Tibial nerve (tissue), 4 donors: ENCODE measurements at regions not wholly inside any gene's neighbourhood (a gene's known extent, or its start where the extent isn't known, plus 50 kb on each side); places are given as distances from the start of the nearest gene placed in this dataset.

Experiments
- CTCF ChIP-seq, 5 experiments: fragments of 200-600 bp in 3 of 5; fragments of 450-650 bp in 2 of 5; sonication (generic) in 3 of 5; IDR thresholded peaks; one replicate each; pipeline ENCODE4 v1.5.1; 2016 to 2019; ENCODE audit warnings: antibody characterized with exemption in 5 of 5, mild to moderate bottlenecking in 3 of 5, moderate library complexity in 2 of 5
- EP300 ChIP-seq, 2 donors: sonication (generic); formaldehyde crosslinking; IDR thresholded peaks; one replicate each; pipeline ENCODE4 v1.6.1; 2017; ENCODE audit warnings: antibody characterized with exemption in 2 of 2, mild to moderate bottlenecking in 1 of 2
- POLR2A ChIP-seq, 2 donors: fragments of 450-650 bp; IDR thresholded peaks; one replicate each; pipeline ENCODE4 v1.6.1; 2017; ENCODE audit warnings: antibody characterized with exemption in 2 of 2, mild to moderate bottlenecking in 2 of 2, moderate library complexity in 2 of 2

- TF ChIP-seq POLR2A (IDR thresholded peaks at IDR 0.05) = no peak
- TF ChIP-seq CTCF (IDR thresholded peaks at IDR 0.05) = no peak
- no peak for TF ChIP-seq EP300 (IDR thresholded peaks at IDR 0.05)
These were observed 458.3 kb downstream of the BTG1 start for GRCh38 chr12:91687052-91688017.
